ENCODE measurements at regions not wholly inside any gene's neighbourhood (a gene's known extent, or its start where the extent isn't known, plus 50 kb on each side); places are given as distances from the start of the nearest gene placed in this dataset.

GRCh38 chr12:33669349-33669748 lies 229.7 kb upstream of the SYT10 start:
- Histone ChIP-seq H4K20me1 (ENCODE audit: insufficient read depth, low read length, poor library complexity, severe bottlenecking) (no peaks in the 10 kb centered on the region), H3K9me3 (ENCODE audit: insufficient read depth, low read depth, low read length) (no peaks in the 10 kb centered on the region), H3F3A (ENCODE audit: low read depth) (no peaks in the 10 kb centered on the region), H2AFZ (ENCODE audit: low read length) (no peak overlapping the region), H3K9me2 (replicated peaks; ENCODE audit: low read depth, low read length) (no peaks in the 10 kb centered on the region), H3K79me2 (ENCODE audit: insufficient read depth, low read length) (no peaks in the 10 kb centered on the region), H3K4me3 (ENCODE audit: low read length, poor library complexity, severe bottlenecking) (no peak overlapping the region), H3K36me3 (ENCODE audit: insufficient read depth, low read length) (no peaks in the 10 kb centered on the region), H3K4me2 (ENCODE audit: low read depth, low read length, poor library complexity, severe bottlenecking) (no peak overlapping the region), H3K9ac (ENCODE audit: low read depth, low read length, poor library complexity, severe bottlenecking) (no peak overlapping the region), H3K27me3 (ENCODE audit: insufficient read depth, low read length, poor library complexity, severe bottlenecking) (no peaks in the 10 kb centered on the region), H3K4me1 (ENCODE audit: insufficient read depth, low read length, poor library complexity, severe bottlenecking) (no peaks in the 10 kb centered on the region)
- TF ChIP-seq EZH2phosphoT487 (IDR thresholded peaks at IDR 0.05; ENCODE audit: borderline replicate concordance) (no peak), CTCF (conservative IDR thresholded peaks at IDR 0.05; ENCODE audit: low read length) (no peak)

- Histone ChIP-seq H3K4me3 (ENCODE audit: low read length, poor library complexity, severe bottlenecking) (no peak overlapping the region), H3K9ac (ENCODE audit: low read depth, low read length, poor library complexity, severe bottlenecking) (no peak overlapping the region), H3K36me3 (ENCODE audit: insufficient read depth, low read length) (no peaks in the 10 kb centered on the region), H3F3A (ENCODE audit: low read depth) (no peaks in the 10 kb centered on the region), H4K20me1 (ENCODE audit: insufficient read depth, low read length, poor library complexity, severe bottlenecking) (no peaks in the 10 kb centered on the region), H3K27me3 (ENCODE audit: insufficient read depth, low read length, poor library complexity, severe bottlenecking) (no peaks in the 10 kb centered on the region), H3K4me1 (ENCODE audit: insufficient read depth, low read length, poor library complexity, severe bottlenecking) (no peaks in the 10 kb centered on the region), H3K9me3 (ENCODE audit: insufficient read depth, low read depth, low read length) (no peaks in the 10 kb centered on the region), H3K9me2 (replicated peaks; ENCODE audit: low read depth, low read length) (no peaks in the 10 kb centered on the region), H3K79me2 (ENCODE audit: insufficient read depth, low read length) (no peaks in the 10 kb centered on the region), H2AFZ (ENCODE audit: low read length) (no peak overlapping the region), H3K4me2 (ENCODE audit: low read depth, low read length, poor library complexity, severe bottlenecking) (no peak overlapping the region)
- TF ChIP-seq CTCF (conservative IDR thresholded peaks at IDR 0.05; ENCODE audit: low read length) (no peak), EZH2phosphoT487 (IDR thresholded peaks at IDR 0.05; ENCODE audit: borderline replicate concordance) (no peak)
These were observed 230.7 kb upstream of the SYT10 start for GRCh38 chr12:33670284-33670683.

- Histone ChIP-seq H3K9me3 (ENCODE audit: insufficient read depth, low read depth, low read length) (no peaks in the 10 kb centered on the region), H3K9ac (ENCODE audit: low read depth, low read length, poor library complexity, severe bottlenecking) (no peak overlapping the region), H3K4me2 (ENCODE audit: low read depth, low read length, poor library complexity, severe bottlenecking) (no peak overlapping the region), H3F3A (ENCODE audit: low read depth) (no peaks in the 10 kb centered on the region), H3K27me3 (ENCODE audit: insufficient read depth, low read length, poor library complexity, severe bottlenecking) (no peaks in the 10 kb centered on the region), H4K20me1 (ENCODE audit: insufficient read depth, low read length, poor library complexity, severe bottlenecking) (no peaks in the 10 kb centered on the region), H3K4me3 (ENCODE audit: low read length, poor library complexity, severe bottlenecking) (no peak overlapping the region), H3K9me2 (replicated peaks; ENCODE audit: low read depth, low read length) (no peaks in the 10 kb centered on the region), H3K4me1 (ENCODE audit: insufficient read depth, low read length, poor library complexity, severe bottlenecking) (no peaks in the 10 kb centered on the region), H3K79me2 (ENCODE audit: insufficient read depth, low read length) (no peaks in the 10 kb centered on the region), H3K36me3 (ENCODE audit: insufficient read depth, low read length) (no peaks in the 10 kb centered on the region), H2AFZ (ENCODE audit: low read length) (no peak overlapping the region)
- TF ChIP-seq CTCF (conservative IDR thresholded peaks at IDR 0.05; ENCODE audit: low read length) (no peak), EZH2phosphoT487 (IDR thresholded peaks at IDR 0.05; ENCODE audit: borderline replicate concordance) (no peak)
These were observed 232.1 kb upstream of the SYT10 start for GRCh38 chr12:33671676-33672075.

Measured in Loucy (cell line).